HCT116 (cell line): ENCODE measurements at regions not wholly inside any gene's neighbourhood (a gene's known extent, or its start where the extent isn't known, plus 50 kb on each side); places are given as distances from the start of the nearest gene placed in this dataset.

ENCODE experiments used
- ATAC-seq: fragments of 200-7000 bp; cut with Tn5 transposase; 2 replicates; pipeline ENCODE4 v1.9.1; 2020; ENCODE audit warnings: mild to moderate bottlenecking, moderate library complexity
- BruUV-seq: library from RNA; stranded (reverse); fragments of 400-500 nt; replicated peaks from 2 replicates; lab custom pipeline; 2021; lab: Mats Ljungman, UMichigan
- CTCF ChIA-PET: fragments of 300-600 bp; sonication (Branson Sonifier 250); formaldehyde crosslinking; loops from one replicate; lab custom pipeline; 2021; ENCODE audit warnings: antibody characterized with exemption; lab: Charles Lee
- POLR2A ChIA-PET: fragments of 300-600, 350-600 bp; sonication (Branson Sonifier 250); formaldehyde crosslinking; loops from one replicate; lab custom pipeline; 2021; ENCODE audit warnings: antibody characterized with exemption; lab: Charles Lee
- RAD21 ChIA-PET, 2 experiments: fragments of 300-600 bp; sonication (Branson Sonifier 250); formaldehyde crosslinking; loops; one replicate each; lab custom pipeline; 2023; ENCODE audit warnings: low total read pairs in 2 of 2; ENCODE audit not compliant: uncharacterized antibody in 2 of 2, unreplicated experiment in 2 of 2, low non-redundant PET in 1 of 2; lab: Charles Lee
- DNase-seq: peaks from one replicate; pipeline ENCODE4 v3.0.0-alpha.2; 2010; ENCODE audit warnings: low read depth, low spot score
- H2AFZ ChIP-seq: fragments of 200-600 bp; shearing (Covaris generic), sonication (generic); 2 replicates; pipeline ENCODE4 v1.6.1; 2017; ENCODE audit warnings: low read depth, mixed run types, mixed read lengths, antibody characterized with exemption, low read length; ENCODE audit not compliant: poor library complexity, severe bottlenecking
- H3K27ac ChIP-seq: 2 replicates; pipeline ENCODE4 v1.5.1; 2012; ENCODE audit warnings: low read depth, low read length
- H3K27me3 ChIP-seq: fragments of 200-600 bp; sonication (generic); 2 replicates; pipeline ENCODE4 v1.6.1; 2016; ENCODE audit warnings: mixed run types, low read length, mixed read lengths; ENCODE audit not compliant: insufficient read depth
- H3K36me3 ChIP-seq, 2 experiments: fragments of 200-500 bp in 1 of 2; fragments of 200-600 bp in 1 of 2; sonication (Bioruptor generic) in 1 of 2; sonication (generic) in 1 of 2; 2 replicates each; pipeline versions ENCODE4 v1.5.1 to v1.6.1; 2014 to 2016; ENCODE audit warnings: low read length in 2 of 2, inconsistent platforms in 1 of 2, mixed read lengths in 1 of 2, mixed run types in 1 of 2; ENCODE audit not compliant: insufficient read depth in 2 of 2, control insufficient read depth in 1 of 2
- H3K4me1 ChIP-seq, 2 experiments: fragments of 200-600 bp in 1 of 2; sonication (generic) in 1 of 2; 2 replicates each; pipeline versions ENCODE4 v1.5.1 to v1.6.1; 2012 to 2017; ENCODE audit warnings: low read length in 2 of 2, inconsistent platforms in 1 of 2, mild to moderate bottlenecking in 1 of 2, mixed read lengths in 1 of 2, mixed run types in 1 of 2, moderate library complexity in 1 of 2; ENCODE audit not compliant: insufficient read depth in 2 of 2, control insufficient read depth in 1 of 2
- H3K4me2 ChIP-seq: fragments of 200-600 bp; sonication (generic); 2 replicates; pipeline ENCODE4 v1.6.1; 2017; ENCODE audit warnings: mixed run types, low read length, mixed read lengths
- H3K4me3 ChIP-seq, 2 experiments: fragments of 200-600 bp in 1 of 2; sonication (generic) in 1 of 2; replicated peaks in 1 of 2; 2 replicates each; pipeline ENCODE4 v1.5.1; 2011 to 2016; ENCODE audit warnings: low read length in 2 of 2, control low read depth in 1 of 2, low read depth in 1 of 2, mild to moderate bottlenecking in 1 of 2, mixed read lengths in 1 of 2, mixed run types in 1 of 2
- H3K79me2 ChIP-seq: fragments of 200-600 bp; sonication (generic); 2 replicates; pipeline ENCODE4 v1.6.1; 2017; ENCODE audit warnings: mild to moderate bottlenecking, mixed run types, low read length, moderate library complexity, mixed read lengths; ENCODE audit not compliant: insufficient read depth
- H3K9ac ChIP-seq: fragments of 200-600 bp; sonication (generic); 2 replicates; pipeline ENCODE4 v1.6.1; 2016; ENCODE audit warnings: low read length, mixed read lengths
- H3K9me2 ChIP-seq: fragments of 200-600 bp; sonication (generic), shearing (Covaris generic); 2 replicates; pipeline ENCODE4 v1.6.1; 2017; ENCODE audit warnings: mixed run types, mild to moderate bottlenecking, moderate library complexity; ENCODE audit not compliant: insufficient read depth
- H3K9me3 ChIP-seq, 2 experiments: fragments of 200-500 bp in 1 of 2; fragments of 200-600 bp in 1 of 2; sonication (Bioruptor generic) in 1 of 2; sonication (generic) in 1 of 2; 2 replicates each; pipeline ENCODE4 v1.6.1; 2014 to 2017; ENCODE audit warnings: low read length in 2 of 2, mixed read lengths in 2 of 2, inconsistent platforms in 1 of 2, low read depth in 1 of 2, mild to moderate bottlenecking in 1 of 2, mixed run types in 1 of 2, moderate library complexity in 1 of 2; ENCODE audit not compliant: control insufficient read depth in 1 of 2, insufficient read depth in 1 of 2
- H4K20me1 ChIP-seq: fragments of 200-600 bp; sonication (generic), shearing (Covaris generic); 2 replicates; pipeline ENCODE4 v1.6.1; 2017; ENCODE audit warnings: mixed run types, mild to moderate bottlenecking, moderate library complexity; ENCODE audit not compliant: insufficient read depth
- CBX3 ChIP-seq: IDR thresholded peaks from 2 replicates; pipeline ENCODE4 v1.6.1; 2012; ENCODE audit warnings: low read depth
- CEBPB ChIP-seq: IDR thresholded peaks from 2 replicates; pipeline ENCODE4 v1.6.1; 2012; ENCODE audit warnings: low read depth
- CTCF ChIP-seq, 3 experiments: fragments of 200-600 bp in 1 of 3; sonication (generic) in 1 of 3; IDR thresholded peaks in 2 of 3; conservative IDR thresholded peaks in 1 of 3; 2 replicates each; pipeline ENCODE4 v1.5.1; 2012 to 2017; ENCODE audit warnings: low read depth in 2 of 3, low read length in 2 of 3, antibody characterized with exemption in 1 of 3, borderline replicate concordance in 1 of 3, control low read depth in 1 of 3, mild to moderate bottlenecking in 1 of 3, mixed read lengths in 1 of 3, mixed run types in 1 of 3, moderate library complexity in 1 of 3; ENCODE audit not compliant: insufficient read depth in 1 of 3
- EGR1 ChIP-seq: IDR thresholded peaks from 2 replicates; pipeline ENCODE4 v1.6.1; 2012; ENCODE audit warnings: low read depth
- ELF1 ChIP-seq: IDR thresholded peaks from 2 replicates; pipeline ENCODE4 v1.6.1; 2012; ENCODE audit warnings: low read depth, borderline replicate concordance
- EZH2phosphoT487 ChIP-seq: fragments of 200-600 bp; IDR thresholded peaks from 2 replicates; pipeline ENCODE4 v1.6.1; 2018; ENCODE audit warnings: antibody characterized with exemption, borderline replicate concordance
- FOSL1 ChIP-seq: IDR thresholded peaks from 2 replicates; pipeline ENCODE4 v1.6.1; 2012; ENCODE audit warnings: low read depth
- JUND ChIP-seq: IDR thresholded peaks from 2 replicates; pipeline ENCODE4 v1.6.1; 2012
- RAD21 ChIP-seq: IDR thresholded peaks from 2 replicates; pipeline ENCODE4 v1.6.1; 2012; ENCODE audit warnings: low read depth, mild to moderate bottlenecking
- REST ChIP-seq: IDR thresholded peaks from 2 replicates; pipeline ENCODE4 v1.6.1; 2012; ENCODE audit warnings: low read depth
- SIN3A ChIP-seq: IDR thresholded peaks from 2 replicates; pipeline ENCODE4 v1.6.1; 2012; ENCODE audit warnings: low read depth
- SRF ChIP-seq: IDR thresholded peaks from 2 replicates; pipeline ENCODE4 v1.6.1; 2012; ENCODE audit warnings: low read depth
- TCF7L2 ChIP-seq: IDR thresholded peaks from 2 replicates; pipeline ENCODE4 v1.7.0; 2011; ENCODE audit warnings: borderline replicate concordance, inconsistent platforms; ENCODE audit not compliant: insufficient read depth, insufficient read length; ENCODE audit errors: extremely low read depth
- YY1 ChIP-seq: IDR thresholded peaks from 2 replicates; pipeline ENCODE4 v1.6.1; 2011; ENCODE audit warnings: low read length, low read depth, moderate library complexity, mild to moderate bottlenecking; ENCODE audit not compliant: insufficient replicate concordance; ENCODE audit errors: extremely low read depth
- ZFX ChIP-seq: fragments of 450-650 bp; IDR thresholded peaks from 2 replicates; pipeline ENCODE4 v1.6.1; 2017
- ZNF274 ChIP-seq: fragments of 200-500 bp; sonication (Bioruptor generic); IDR thresholded peaks from 2 replicates; pipeline ENCODE4 v1.6.1; 2014; ENCODE audit warnings: mild to moderate bottlenecking, low read depth, low read length, inconsistent platforms
- intact Hi-C: fragments of 100-400 bp; cut with micrococcal nuclease; formaldehyde crosslinking; loops from 2 replicates; pipeline ENCODE4 v1.10.0; 2022

- intact Hi-C loops: no loop called here
- H3K9me2 ChIP-seq: no peaks in the 10 kb centered on the region
- ChIA-PET POLR2A (no interaction called here), RAD21 (no interaction called here), CTCF (no interaction called here)
- no peak for TF ChIP-seq CBX3
- TF ChIP-seq TCF7L2: no peak
- TF ChIP-seq EZH2phosphoT487: no peak
- no peak for TF ChIP-seq ZFX
- TF ChIP-seq YY1: no peak
- no peak for TF ChIP-seq ZNF274
- TF ChIP-seq SIN3A: no peak
- TF ChIP-seq EGR1: no peak
- TF ChIP-seq FOSL1: no peak
- TF ChIP-seq REST: no peak
- TF ChIP-seq CTCF (IDR thresholded peaks at IDR 0.05 in 2 of 3, conservative IDR thresholded peaks at IDR 0.05 in 1 of 3; ENCODE audit: borderline replicate concordance in 1 of 3, insufficient read depth in 1 of 3, low read depth in 2 of 3, low read length in 2 of 3): no peak
- TF ChIP-seq CEBPB: no peak
- TF ChIP-seq JUND: no peak
- no peak for TF ChIP-seq SRF
- no peak for TF ChIP-seq ELF1
- no peak for TF ChIP-seq RAD21
- H3K4me3 ChIP-seq: no peak overlapping the region
- H3K9ac ChIP-seq: no peak overlapping the region
- no TSS peak for BruUV-seq
- no peaks in the 10 kb centered on the region for H4K20me1 ChIP-seq
- H3K36me3 ChIP-seq: no peaks in the 10 kb centered on the region
- H3K27ac ChIP-seq: no peak overlapping the region
- DNase-seq: no peak
- no peak overlapping the region for H3K4me2 ChIP-seq
- H3K27me3 ChIP-seq: no peaks in the 10 kb centered on the region
- ATAC-seq: no peak
- H3K79me2 ChIP-seq: no peaks in the 10 kb centered on the region
- peaks cover 28% of the 10 kb centered on the region in 2 experiments; a peak in 3 of 4 replicates for H3K9me3 ChIP-seq
- no peaks in the 10 kb centered on the region for H3K4me1 ChIP-seq
- no peak overlapping the region for H2AFZ ChIP-seq
These were observed 1296.8 kb upstream of the CDH6 start for GRCh38 chr5:29896646-29897045.
